KOPT-K1 (cell line): ENCODE measurements at regions not wholly inside any gene's neighbourhood (a gene's known extent, or its start where the extent isn't known, plus 50 kb on each side); places are given as distances from the start of the nearest gene placed in this dataset.
"Not testable (repeated sequence)": the region's sequence is repeated elsewhere in the genome, so short reads cannot be mapped to it uniquely, and the experiment has no call there.

Experiments
- H3K27ac ChIP-seq: fragments of 200-600 bp; sonication (generic); 2 replicates; pipeline ENCODE4 v1.5.1; 2016; ENCODE audit warnings: antibody characterized with exemption, mild to moderate bottlenecking, low read depth, low read length; ENCODE audit not compliant: poor library complexity, severe bottlenecking
- H3K36me3 ChIP-seq: fragments of 200-600 bp; sonication (generic); 2 replicates; pipeline ENCODE4 v1.5.1; 2017; ENCODE audit warnings: antibody characterized with exemption, mild to moderate bottlenecking, low read length, moderate library complexity; ENCODE audit not compliant: insufficient read depth
- H3K9me3 ChIP-seq: fragments of 200-600 bp; sonication (generic); 2 replicates; pipeline ENCODE4 v1.5.1; 2017; ENCODE audit warnings: antibody characterized with exemption, low read length, mild to moderate bottlenecking; ENCODE audit not compliant: insufficient read depth, poor library complexity, severe bottlenecking

DNA sequence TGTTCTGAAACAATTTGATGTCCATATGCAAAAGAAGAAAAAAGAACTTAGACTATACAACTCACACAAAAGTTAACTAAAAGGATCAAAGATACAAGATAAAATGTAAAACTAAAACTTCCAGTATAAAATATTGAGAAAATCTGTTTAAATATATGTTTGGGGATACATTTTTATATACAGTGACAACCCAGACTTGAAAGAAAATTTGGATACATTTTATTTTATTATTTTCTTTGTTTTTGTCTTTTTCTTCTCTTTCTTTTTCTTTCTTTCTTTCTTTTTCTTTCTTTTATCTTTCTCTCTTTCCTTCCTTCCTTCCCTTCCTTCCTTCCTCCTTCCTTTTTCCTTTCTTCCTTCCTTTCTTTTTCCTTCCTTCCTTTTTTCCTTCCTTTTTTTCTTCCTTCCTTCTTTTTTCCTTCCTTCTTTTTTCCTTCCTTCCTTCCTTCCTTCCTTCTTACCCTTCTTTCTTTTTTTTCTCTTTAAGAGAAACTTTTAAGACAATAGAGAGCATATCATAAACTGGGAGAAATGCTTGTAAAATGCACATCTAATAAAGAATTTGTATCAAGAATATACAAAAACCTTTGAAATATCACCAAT, 954.5 kb upstream of the LRFN5 start:
- Histone ChIP-seq H3K27ac (no peak overlapping the region), H3K9me3 (no peaks in the 10 kb centered on the region)

DNA sequence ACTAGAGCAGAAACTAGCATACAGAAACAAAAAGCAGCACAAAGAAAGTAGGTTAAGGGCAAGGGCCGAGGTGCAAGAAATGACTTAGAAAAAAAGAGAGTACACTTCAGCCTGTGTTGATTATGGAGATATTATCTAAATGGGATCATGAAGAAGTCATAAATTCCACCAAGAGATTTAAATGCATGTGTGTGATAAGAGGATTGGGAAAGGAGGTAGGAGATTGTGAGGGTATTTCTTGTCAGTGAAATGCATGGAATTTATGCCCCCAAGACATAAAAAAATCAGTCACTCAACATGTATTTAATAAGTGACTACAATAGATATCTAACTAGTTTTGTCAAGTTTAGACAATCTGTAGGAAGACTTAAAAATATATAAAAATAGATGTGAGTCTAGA, 976.2 kb upstream of the LRFN5 start:
- H3K9me3 ChIP-seq: no peaks in the 10 kb centered on the region
- H3K27ac ChIP-seq: no peak overlapping the region
- no peaks in the 10 kb centered on the region for H3K36me3 ChIP-seq

More for the DNA sequence above, 954.5 kb upstream of the LRFN5 start:
- H3K36me3 ChIP-seq: no peaks in the 10 kb centered on the region

DNA sequence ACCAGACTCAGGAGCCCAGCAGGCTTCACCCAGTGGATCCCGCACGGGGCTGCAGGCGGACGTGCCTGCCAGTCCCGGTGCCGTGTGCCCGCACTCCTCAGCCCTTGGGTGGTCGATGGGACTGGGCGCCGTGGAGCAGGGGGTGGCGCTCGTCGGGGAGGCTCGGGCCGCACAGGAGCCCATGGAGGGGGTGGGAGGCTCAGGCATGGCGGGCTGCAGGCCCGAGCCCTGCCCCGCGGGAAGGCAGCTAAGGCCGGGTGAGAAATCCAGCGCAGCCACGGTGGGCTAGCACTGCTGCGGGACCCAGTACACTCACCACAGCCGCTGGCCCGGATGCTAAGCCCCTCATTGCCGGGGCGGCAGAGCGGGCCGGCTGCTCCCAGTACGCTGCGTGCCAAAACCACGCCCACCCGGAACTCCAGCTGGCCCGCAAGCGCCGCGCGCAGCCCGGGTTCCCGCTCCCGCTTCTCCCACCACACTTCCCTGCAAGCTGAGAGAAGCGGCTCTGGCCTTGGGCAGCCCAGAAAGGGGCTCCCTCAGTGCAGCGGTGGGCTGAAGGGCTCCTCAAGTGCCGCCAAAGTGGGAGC, 977.0 kb upstream of the LRFN5 start:
- H3K27ac ChIP-seq, H3K36me3 ChIP-seq, H3K9me3 ChIP-seq: not testable (repeated sequence)

DNA sequence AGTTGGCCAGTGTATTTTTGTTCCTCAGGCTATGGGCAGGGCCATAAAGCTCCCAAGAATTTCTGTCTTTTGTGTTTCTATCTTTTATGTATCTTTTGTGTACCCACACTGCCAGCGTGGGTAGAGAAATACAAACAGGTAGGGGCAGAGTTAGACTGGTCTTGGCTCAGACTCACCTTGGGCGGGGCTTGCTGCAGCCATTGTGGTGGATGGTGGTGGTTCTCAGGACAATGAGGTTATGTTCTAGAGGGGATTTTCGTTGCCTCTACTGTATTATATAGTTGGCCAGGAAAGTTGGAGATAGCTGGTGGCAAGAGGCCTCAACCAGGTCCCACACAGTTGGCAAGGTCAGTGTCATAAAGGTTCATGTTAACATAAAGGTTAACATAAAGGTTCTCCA, 977.5 kb upstream of the LRFN5 start:
- Histone ChIP-seq H3K36me3 (no peaks in the 10 kb centered on the region), H3K27ac (no peak overlapping the region), H3K9me3 (no peaks in the 10 kb centered on the region)

DNA sequence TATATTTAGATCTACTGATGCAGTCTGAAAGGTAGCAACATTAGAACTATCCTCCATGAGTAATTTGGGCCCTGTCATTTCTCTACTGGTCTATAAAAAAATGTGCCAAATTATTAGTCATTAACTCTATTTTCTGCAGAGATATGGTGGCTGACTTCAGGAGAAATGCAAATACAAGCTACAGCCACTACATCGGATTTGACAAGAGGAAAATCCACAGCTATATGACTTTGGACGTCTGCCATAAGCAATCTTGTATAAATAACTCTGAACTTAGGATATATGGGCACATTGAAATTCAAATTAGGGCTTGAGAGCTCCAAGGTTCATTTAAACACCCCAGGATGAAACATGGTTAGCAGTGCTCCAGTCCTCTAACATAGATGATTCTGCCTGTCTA, 983.0 kb upstream of the LRFN5 start:
- H3K36me3 ChIP-seq: no peaks in the 10 kb centered on the region
- no peaks in the 10 kb centered on the region for H3K9me3 ChIP-seq
- no peak overlapping the region for H3K27ac ChIP-seq

DNA sequence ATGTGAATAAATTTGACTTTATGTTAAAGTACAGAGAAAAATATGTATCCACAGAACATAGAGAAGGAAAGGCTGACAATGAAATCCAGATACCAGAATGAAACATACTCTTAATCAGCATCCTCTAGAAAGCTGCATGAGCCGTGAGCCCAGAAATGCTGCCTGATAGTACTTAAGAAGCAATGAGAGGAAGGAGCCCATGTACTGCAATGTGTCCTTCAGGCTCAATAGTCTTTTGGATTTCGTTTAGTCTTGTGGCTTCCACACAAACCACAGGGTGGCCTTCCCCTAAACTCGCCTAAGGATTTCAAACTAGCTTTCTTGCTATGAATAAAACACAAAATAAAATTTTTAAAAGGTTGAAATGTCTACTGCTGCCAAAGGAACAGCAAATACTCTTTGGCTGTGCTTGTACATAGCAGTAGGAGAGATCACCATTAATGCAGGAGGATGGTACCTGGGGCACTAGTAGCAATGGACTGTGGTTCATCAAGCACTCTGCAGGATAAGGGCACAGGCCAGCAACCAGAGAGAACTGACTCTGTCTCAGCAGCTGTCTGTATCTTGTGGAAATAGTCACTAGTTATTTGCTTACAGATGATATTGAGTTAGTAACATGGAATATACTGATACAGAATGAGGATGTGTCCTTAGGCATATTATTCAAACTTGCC, 988.3 kb upstream of the LRFN5 start:
- Histone ChIP-seq H3K36me3 (no peaks in the 10 kb centered on the region), H3K9me3 (no peaks in the 10 kb centered on the region), H3K27ac (no peak overlapping the region)

DNA sequence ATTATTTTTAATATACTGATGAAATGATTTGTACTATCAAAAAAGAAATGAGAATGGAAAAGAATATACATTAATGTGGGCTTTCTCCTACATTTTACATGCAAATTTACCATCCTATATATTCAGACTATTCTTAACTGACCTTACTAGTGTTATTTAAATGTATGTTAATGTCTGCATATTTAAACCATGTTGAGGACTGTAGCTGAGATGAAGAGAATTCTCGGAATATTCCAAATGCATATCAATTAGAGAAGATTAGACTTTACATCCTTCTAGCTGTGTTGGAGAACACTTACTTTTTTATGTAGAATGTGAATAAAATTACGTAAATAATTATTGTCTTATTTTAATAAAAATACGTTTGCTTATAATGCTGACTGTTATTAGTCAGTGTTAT, 990.1 kb upstream of the LRFN5 start:
- no peaks in the 10 kb centered on the region for H3K9me3 ChIP-seq
- H3K36me3 ChIP-seq: no peaks in the 10 kb centered on the region
- H3K27ac ChIP-seq: no peak overlapping the region

DNA sequence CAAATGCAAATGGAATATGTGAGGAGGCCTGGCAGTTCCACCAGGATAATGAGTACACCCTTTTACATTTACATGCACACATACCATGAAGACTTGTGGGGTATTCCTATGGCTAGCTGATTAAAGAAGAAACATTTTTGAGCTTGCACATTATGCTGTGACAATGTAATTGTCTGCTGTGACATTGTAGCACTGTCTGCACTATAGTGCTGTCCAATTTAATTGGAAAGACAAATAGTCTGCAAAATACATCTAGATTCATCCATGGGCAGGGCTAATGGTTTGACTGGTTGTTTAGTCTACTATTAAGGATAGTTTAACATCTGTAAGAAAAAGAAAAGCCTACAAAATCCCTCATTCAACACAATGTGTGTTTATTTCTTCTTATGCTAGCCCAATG, 1005.6 kb upstream of the LRFN5 start:
- Histone ChIP-seq H3K9me3 (no peaks in the 10 kb centered on the region), H3K36me3 (no peaks in the 10 kb centered on the region), H3K27ac (no peak overlapping the region)

DNA sequence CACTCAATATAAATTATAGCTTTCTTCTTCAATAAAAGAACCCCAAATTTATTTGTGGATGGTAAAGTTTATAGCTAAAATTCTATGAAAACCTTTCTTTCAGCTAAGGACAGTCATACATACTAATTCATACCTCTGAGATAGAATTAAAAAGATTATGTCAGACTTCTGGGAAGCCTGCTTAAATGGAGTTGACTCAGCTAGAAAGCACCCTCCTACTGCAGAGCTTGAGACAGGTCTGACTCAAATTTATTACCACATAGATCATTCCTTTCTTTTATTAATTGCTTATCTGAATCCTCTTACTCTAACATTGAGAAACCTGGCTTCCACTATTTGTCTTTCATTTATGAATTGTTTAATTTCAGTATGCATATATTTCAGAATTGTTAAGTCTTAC, 1007.0 kb upstream of the LRFN5 start:
- no peaks in the 10 kb centered on the region for H3K9me3 ChIP-seq

DNA sequence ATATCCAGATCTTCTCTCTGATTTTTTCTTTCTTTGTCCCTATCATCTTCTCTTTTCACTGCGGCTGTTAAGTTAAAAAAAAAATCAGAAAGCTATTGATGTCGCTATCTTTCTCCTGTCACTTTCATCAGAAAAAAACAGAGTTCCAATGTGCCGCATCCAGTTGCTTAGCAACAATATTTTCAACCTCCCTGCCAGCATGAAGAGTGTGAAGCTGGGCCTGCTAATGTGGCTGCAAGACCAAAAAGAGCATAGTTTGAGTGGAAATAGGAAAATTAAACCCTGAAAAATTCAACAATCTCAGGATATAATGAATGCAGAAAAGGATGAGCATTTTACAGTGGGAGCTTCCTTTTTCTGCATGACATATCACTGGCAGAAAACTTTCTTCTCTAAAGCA, 1025.4 kb upstream of the LRFN5 start:
- H3K9me3 ChIP-seq: no peaks in the 10 kb centered on the region
- no peaks in the 10 kb centered on the region for H3K36me3 ChIP-seq
- H3K27ac ChIP-seq: no peak overlapping the region

More for the DNA sequence above, 1007.0 kb upstream of the LRFN5 start:
- H3K27ac ChIP-seq: no peak overlapping the region
- H3K36me3 ChIP-seq: no peaks in the 10 kb centered on the region

DNA sequence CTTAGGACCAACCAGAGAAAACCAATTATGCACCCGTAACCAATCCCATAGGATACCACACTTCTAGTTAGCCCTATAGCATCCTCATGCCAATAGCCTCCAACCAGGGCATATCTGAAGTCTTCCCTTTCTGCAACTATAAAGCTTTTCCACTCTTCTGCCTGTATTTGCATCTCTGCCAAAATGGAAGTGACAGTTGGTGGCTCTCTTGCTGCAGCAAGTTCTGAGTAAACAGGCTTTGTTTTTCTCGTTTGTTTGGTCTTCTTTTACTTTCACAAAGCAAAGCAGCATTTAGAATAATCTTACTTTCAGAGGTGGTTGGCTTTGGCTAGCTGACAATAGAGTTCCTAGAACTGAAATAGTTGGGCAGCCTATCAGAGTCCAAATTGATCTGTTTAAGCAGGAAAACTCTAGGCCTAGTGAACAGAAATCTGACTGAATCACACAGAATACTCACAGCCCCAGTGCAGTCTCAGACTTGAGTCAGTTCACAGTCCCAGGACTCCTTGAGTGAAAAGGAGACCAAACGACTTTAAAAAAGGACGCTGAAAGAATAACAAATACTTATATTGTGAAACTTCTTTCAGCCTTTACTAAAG, 1029.7 kb upstream of the LRFN5 start:
- no peaks in the 10 kb centered on the region for H3K36me3 ChIP-seq
- no peak overlapping the region for H3K27ac ChIP-seq
- no peaks in the 10 kb centered on the region for H3K9me3 ChIP-seq

DNA sequence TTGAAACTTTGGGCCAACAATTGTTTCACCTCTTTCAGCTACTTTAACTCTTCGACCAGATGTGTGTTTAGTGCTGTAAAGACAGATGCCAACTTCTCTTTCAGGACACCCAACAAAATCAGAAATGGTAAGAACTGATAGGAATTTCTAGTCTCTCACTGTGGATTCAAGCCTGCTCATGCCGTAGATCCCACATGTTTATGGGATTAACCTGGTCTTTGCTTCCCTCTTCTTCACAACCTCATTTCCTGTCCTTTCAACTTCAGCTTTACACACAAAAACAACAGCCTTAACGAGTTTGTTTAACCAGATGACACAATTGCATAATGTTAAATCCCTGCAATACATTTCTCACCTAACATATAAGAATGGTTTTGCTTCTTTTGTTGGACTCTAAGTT, 1031.9 kb upstream of the LRFN5 start:
- H3K36me3 ChIP-seq: no peaks in the 10 kb centered on the region
- H3K9me3 ChIP-seq: no peaks in the 10 kb centered on the region
- no peak overlapping the region for H3K27ac ChIP-seq

DNA sequence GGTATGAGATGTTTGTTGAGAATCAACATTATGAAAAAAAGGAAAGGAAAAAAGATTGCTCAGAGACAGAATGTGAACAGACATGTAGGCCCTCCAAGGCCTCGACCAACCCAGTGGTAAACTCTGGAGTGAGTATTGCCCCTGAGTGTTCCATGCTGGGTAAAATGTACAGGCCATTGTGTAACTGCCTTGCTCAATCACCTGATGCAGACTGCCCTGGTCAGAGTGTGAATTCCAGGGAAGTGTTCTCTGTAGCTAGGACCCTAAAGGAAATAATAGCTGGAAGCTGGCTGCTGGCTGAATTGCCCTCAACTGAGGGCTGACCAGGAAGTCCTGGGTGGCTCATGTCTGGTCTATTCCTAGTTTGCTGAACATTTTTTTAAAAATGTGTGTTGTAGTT, 1081.4 kb upstream of the LRFN5 start:
- Histone ChIP-seq H3K9me3 (no peaks in the 10 kb centered on the region), H3K36me3 (no peaks in the 10 kb centered on the region), H3K27ac (no peak overlapping the region)

DNA sequence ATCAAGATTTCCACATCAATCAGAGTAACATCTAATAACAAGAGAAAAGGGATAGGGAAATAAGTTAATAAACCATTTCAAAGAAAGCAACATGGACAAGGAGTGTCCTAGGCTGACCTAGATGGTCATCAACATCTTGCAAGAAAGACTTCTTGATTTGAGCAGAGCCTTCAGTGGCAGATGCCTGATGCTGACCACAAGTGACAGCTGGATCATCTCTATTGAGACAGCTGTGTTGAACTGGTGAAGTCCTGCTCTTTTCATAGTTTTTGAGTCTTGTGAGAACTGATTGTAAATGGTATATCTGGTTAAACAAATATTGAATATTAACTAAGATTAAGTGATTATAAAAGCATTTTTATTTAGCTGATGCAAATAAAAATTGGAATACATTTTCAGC, 1083.6 kb upstream of the LRFN5 start:
- H3K27ac ChIP-seq: no peak overlapping the region
- H3K36me3 ChIP-seq: no peaks in the 10 kb centered on the region
- H3K9me3 ChIP-seq: no peaks in the 10 kb centered on the region

DNA sequence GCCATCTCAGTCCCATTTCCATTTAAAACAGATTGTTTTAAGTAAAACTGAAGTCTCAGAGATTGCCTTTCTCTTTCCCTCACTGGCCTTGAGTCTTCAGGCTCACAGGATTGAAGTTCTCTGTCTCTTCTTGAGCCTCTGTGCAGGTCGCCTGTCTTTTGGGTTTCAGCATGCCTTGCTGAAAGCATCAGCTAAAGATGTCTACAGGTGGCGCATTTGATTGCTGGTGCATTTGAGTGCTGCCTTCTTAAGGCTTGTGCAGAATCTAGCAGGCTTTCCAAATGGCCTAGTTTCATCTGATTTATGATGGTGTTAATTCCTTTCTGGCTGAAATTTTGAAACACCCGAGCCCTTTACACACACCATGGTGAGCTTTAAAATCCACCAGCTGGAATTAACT, 1062.2 kb upstream of the FBXO33 start:
- Histone ChIP-seq H3K36me3 (no peaks in the 10 kb centered on the region), H3K9me3 (no peaks in the 10 kb centered on the region), H3K27ac (no peak overlapping the region)

DNA sequence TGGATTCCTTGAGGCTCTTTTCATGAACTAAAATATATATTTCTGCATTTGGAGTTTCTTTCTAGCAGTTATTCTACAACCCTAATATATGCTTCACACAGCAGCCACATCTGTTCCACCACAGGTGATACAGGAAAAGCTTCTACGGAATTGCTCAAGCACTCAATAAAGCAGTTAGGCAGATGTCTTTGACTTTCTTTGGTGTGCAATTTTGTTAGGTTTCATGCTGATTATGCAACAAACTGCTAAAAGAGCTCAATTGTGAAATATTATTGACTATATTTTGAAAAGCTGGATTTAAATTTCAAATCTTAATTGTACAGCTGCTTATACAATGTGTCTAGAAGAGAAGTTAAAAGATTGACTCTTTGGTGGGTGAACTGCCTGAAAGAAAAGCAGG, 1055.6 kb upstream of the FBXO33 start:
- no peaks in the 10 kb centered on the region for H3K36me3 ChIP-seq
- H3K27ac ChIP-seq: no peak overlapping the region
- H3K9me3 ChIP-seq: no peaks in the 10 kb centered on the region
